ENCODE measurements at regions not wholly inside any gene's neighbourhood (a gene's known extent, or its start where the extent isn't known, plus 50 kb on each side); places are given as distances from the start of the nearest gene placed in this dataset.
"Not testable (repeated sequence)": the region's sequence is repeated elsewhere in the genome, so short reads cannot be mapped to it uniquely, and the experiment has no call there.

- no peak for DNase-seq
Observed at GRCh38 chr4:144799486-144799885, 153.5 kb downstream of the HHIP start.

GRCh38 chr4:144801731-144802130 is 155.8 kb downstream of the HHIP start:
- DNase-seq: no peak

GRCh38 chr4:144808034-144808433 is 162.1 kb downstream of the HHIP start:
- DNase-seq: no peak

GRCh38 chr4:144809056-144809640 is 163.2 kb downstream of the HHIP start:
- no peak for DNase-seq

GRCh38 chr4:144816668-144817067 is 170.7 kb downstream of the HHIP start:
- no peak for DNase-seq

- DNase-seq: no peak
Observed at GRCh38 chr4:144817081-144817480, 171.1 kb downstream of the HHIP start.

GRCh38 chr4:144818136-144818535 is 172.2 kb downstream of the HHIP start:
- DNase-seq: no peak

- no peak for DNase-seq
Observed at GRCh38 chr4:144819591-144819990, 173.6 kb downstream of the HHIP start.

- no peak for DNase-seq
Observed at GRCh38 chr4:144820011-144820727, 174.2 kb downstream of the HHIP start.

GRCh38 chr4:144820728-144821085 is 174.8 kb downstream of the HHIP start:
- no peak for DNase-seq

- no peak for DNase-seq
Observed at GRCh38 chr4:144831971-144832370, 186.0 kb downstream of the HHIP start.

GRCh38 chr4:144845411-144845810 is 199.5 kb downstream of the HHIP start:
- no peak for DNase-seq

- no peak for DNase-seq
Observed at GRCh38 chr4:144851948-144852347, 206.0 kb downstream of the HHIP start.

- DNase-seq: no peak
Observed at GRCh38 chr4:144861471-144861870, 215.5 kb downstream of the HHIP start.

- DNase-seq: no peak
Observed at GRCh38 chr4:144862210-144862609, 216.3 kb downstream of the HHIP start.

GRCh38 chr4:144864891-144865290 is 218.9 kb downstream of the HHIP start:
- not testable (repeated sequence) for DNase-seq

- no peak for DNase-seq
Observed at GRCh38 chr4:144868309-144868708, 222.4 kb downstream of the HHIP start.

- peak; percentile 24 for DNase-seq
Observed at GRCh38 chr4:144872508-144873225, 225.3 kb downstream of the ANAPC10 start.

GRCh38 chr4:144873226-144873990 is 224.6 kb downstream of the ANAPC10 start:
- no peak for DNase-seq

- DNase-seq: no peak
Observed at GRCh38 chr4:144894573-144894972, 203.4 kb downstream of the ANAPC10 start.

GRCh38 chr4:144899393-144899792 is 198.6 kb downstream of the ANAPC10 start:
- no peak for DNase-seq

- DNase-seq: no peak
Observed at GRCh38 chr4:144901141-144901540, 196.9 kb downstream of the ANAPC10 start.

- DNase-seq: no peak
Observed at GRCh38 chr4:144902614-144903013, 195.4 kb downstream of the ANAPC10 start.
